CD4-positive, alpha-beta T cell treated with Interleukin-21 for 1 hour (primary cell): ENCODE measurements at regions not wholly inside any gene's neighbourhood (a gene's known extent, or its start where the extent isn't known, plus 50 kb on each side); places are given as distances from the start of the nearest gene placed in this dataset.

Experiments
- DNase-seq: peaks from one replicate; pipeline ENCODE4 v3.0.0-alpha.2; 2020

- DNase-seq: peak; percentile 34
These were observed 55.0 kb upstream of the ANO3 start for GRCh38 chr11:26276798-26277424.

GRCh38 chr11:26278354-26278753, 53.6 kb upstream of the ANO3 start:
- DNase-seq: no peak
